ENCODE measurements at regions not wholly inside any gene's neighbourhood (a gene's known extent, or its start where the extent isn't known, plus 50 kb on each side); places are given as distances from the start of the nearest gene placed in this dataset.
"Not testable (repeated sequence)": the region's sequence is repeated elsewhere in the genome, so short reads cannot be mapped to it uniquely, and the experiment has no call there.

DNA sequence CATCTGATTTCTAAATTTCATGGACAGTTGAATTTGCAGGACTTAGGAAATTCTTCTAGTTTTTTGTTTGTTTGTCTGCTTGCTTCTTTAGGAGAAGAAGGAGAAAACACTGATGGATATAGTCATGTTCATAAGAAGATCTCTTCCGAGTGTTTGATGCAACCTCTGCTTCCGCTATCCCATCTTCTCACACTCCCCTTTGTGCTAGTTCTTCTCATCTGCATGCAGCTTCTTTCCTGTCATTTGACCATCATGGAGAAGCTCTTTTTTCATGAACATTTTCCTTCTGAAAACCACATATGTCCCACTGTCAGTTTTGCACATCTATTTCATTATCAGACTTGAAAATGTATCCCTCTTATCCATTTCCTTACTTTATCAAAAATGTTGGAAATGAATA lies 346.9 kb upstream of the PRKCQ start:
- no peaks in the 10 kb centered on the region for H3K27me3 ChIP-seq (ENCODE audit: insufficient read depth, low read depth)
- H3K4me2 ChIP-seq, result peak overlapping the region; percentile 49
- H3K4me3 ChIP-seq (IDR thresholded peaks at IDR 0.05; ENCODE audit: insufficient read depth, low read depth, low read length), result no peak overlapping the region
- H3K9ac ChIP-seq, result no peak overlapping the region
- H3K4me1 ChIP-seq (ENCODE audit: low read depth, poor library complexity, severe bottlenecking), result peaks cover 58% of the 10 kb centered on the region
- H3K36me3 ChIP-seq (ENCODE audit: insufficient read depth), result no peaks in the 10 kb centered on the region
- H3K27ac ChIP-seq, result peak overlapping the region; percentile 82
- H3K79me2 ChIP-seq (ENCODE audit: insufficient read depth, low read depth), result no peaks in the 10 kb centered on the region
- H4K20me1 ChIP-seq (ENCODE audit: insufficient read depth), result no peaks in the 10 kb centered on the region
- TF ChIP-seq, protein P1, sequence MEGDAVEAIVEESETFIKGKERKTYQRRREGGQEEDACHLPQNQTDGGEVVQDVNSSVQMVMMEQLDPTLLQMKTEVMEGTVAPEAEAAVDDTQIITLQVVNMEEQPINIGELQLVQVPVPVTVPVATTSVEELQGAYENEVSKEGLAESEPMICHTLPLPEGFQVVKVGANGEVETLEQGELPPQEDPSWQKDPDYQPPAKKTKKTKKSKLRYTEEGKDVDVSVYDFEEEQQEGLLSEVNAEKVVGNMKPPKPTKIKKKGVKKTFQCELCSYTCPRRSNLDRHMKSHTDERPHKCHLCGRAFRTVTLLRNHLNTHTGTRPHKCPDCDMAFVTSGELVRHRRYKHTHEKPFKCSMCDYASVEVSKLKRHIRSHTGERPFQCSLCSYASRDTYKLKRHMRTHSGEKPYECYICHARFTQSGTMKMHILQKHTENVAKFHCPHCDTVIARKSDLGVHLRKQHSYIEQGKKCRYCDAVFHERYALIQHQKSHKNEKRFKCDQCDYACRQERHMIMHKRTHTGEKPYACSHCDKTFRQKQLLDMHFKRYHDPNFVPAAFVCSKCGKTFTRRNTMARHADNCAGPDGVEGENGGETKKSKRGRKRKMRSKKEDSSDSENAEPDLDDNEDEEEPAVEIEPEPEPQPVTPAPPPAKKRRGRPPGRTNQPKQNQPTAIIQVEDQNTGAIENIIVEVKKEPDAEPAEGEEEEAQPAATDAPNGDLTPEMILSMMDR (conservative IDR thresholded peaks at IDR 0.05; ENCODE audit: low read depth, low read length), result no peak
- peak overlapping the region; percentile 92; the same call in 1 of the 2 replicates for H2AFZ ChIP-seq (ENCODE audit: low read depth)

DNA sequence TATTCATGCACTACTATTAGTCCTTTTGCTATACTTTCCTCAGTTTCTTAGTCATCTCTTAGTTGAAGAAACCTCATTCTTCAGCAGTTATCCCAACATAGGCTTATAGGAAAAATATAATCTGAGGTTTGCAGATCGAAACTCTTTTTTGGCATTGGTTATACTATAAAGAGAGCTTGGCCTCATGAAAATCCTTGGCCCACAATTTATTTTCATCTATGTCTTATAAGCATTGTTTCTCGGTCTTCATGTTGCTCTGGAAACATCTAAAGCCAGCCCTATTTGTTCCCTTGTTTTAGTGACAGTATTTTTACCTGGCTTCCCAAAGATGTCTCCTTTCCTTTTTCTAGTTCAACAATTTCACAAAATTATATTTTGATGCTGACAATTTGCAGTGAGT lies 345.1 kb upstream of the PRKCQ start:
- peaks cover 58% of the 10 kb centered on the region for H3K4me1 ChIP-seq (ENCODE audit: low read depth, poor library complexity, severe bottlenecking)
- H3K9ac ChIP-seq, result no peak overlapping the region
- peak overlapping the region; percentile 82 for H3K27ac ChIP-seq

DNA sequence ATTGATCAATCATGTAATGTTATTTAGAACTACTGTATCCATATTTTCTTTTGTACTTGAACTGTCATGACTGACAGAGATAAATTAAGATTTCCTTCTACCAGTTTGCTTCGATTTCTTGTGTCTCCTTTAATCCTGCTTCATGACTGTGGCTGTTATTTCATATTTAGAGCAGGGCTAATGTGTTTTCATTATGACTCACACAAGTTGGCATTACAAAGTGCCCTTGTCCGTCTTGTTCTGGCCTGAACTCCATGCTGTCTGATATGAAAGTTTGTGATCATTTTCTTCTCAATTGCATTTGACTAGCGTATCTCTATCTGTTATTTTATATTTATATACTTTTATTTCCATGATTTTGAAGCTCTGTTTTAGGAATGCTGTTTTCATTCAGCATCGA lies 344.1 kb upstream of the PRKCQ start:
- Histone ChIP-seq H3K9ac (no peak overlapping the region), H4K20me1 (ENCODE audit: insufficient read depth) (no peaks in the 10 kb centered on the region), H3K4me3 (IDR thresholded peaks at IDR 0.05; ENCODE audit: insufficient read depth, low read depth, low read length) (no peak overlapping the region), H3K27ac (no peak overlapping the region), H2AFZ (ENCODE audit: low read depth) (no peak overlapping the region), H3K4me2 (no peak overlapping the region), H3K4me1 (ENCODE audit: low read depth, poor library complexity, severe bottlenecking) (peaks cover 54% of the 10 kb centered on the region), H3K27me3 (ENCODE audit: insufficient read depth, low read depth) (no peaks in the 10 kb centered on the region), H3K79me2 (ENCODE audit: insufficient read depth, low read depth) (no peaks in the 10 kb centered on the region), H3K36me3 (ENCODE audit: insufficient read depth) (no peaks in the 10 kb centered on the region)
- TF ChIP-seq, protein P1 (conservative IDR thresholded peaks at IDR 0.05; ENCODE audit: low read depth, low read length), result no peak

More for the DNA sequence above, 345.1 kb upstream of the PRKCQ start:
- TF ChIP-seq, protein P1 (conservative IDR thresholded peaks at IDR 0.05; ENCODE audit: low read depth, low read length), result no peak
- no peak overlapping the region for H3K4me3 ChIP-seq (IDR thresholded peaks at IDR 0.05; ENCODE audit: insufficient read depth, low read depth, low read length)
- 0 out of 2 replicates have a peak overlapping the region, but pooled peaks have one; percentile 25 for H2AFZ ChIP-seq (ENCODE audit: low read depth)
- no peaks in the 10 kb centered on the region for H3K79me2 ChIP-seq (ENCODE audit: insufficient read depth, low read depth)
- no peaks in the 10 kb centered on the region for H3K36me3 ChIP-seq (ENCODE audit: insufficient read depth)
- H3K27me3 ChIP-seq (ENCODE audit: insufficient read depth, low read depth), result no peaks in the 10 kb centered on the region
- H4K20me1 ChIP-seq (ENCODE audit: insufficient read depth), result no peaks in the 10 kb centered on the region
- peak overlapping the region; percentile 9; the same call in 1 of the 2 replicates for H3K4me2 ChIP-seq

DNA sequence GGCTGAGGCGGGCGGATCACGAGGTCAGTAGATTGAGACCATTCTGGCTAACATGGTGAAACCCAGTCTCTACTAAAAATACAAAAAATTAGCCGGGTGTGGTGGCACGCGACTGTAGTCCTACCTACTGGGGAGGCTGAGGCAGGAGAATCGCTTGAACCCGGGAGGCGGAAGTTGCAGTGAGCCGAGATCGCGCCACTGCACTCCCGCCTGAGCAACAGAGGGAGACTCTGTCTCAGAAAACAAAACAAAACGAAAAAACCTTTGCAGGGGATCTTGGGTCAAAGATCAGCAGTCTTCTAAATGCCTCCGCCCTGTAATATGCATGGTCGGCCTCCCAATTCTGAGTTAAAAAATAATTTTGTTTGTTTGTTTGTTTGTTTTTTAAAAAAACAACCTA lies 340.9 kb upstream of the PRKCQ start:
- H4K20me1 ChIP-seq (ENCODE audit: insufficient read depth); H3K27ac ChIP-seq; H3K79me2 ChIP-seq (ENCODE audit: insufficient read depth, low read depth); H3K4me2 ChIP-seq; H3K36me3 ChIP-seq (ENCODE audit: insufficient read depth); H3K27me3 ChIP-seq (ENCODE audit: insufficient read depth, low read depth); H3K4me3 ChIP-seq (IDR thresholded peaks at IDR 0.05; ENCODE audit: insufficient read depth, low read depth, low read length); H2AFZ ChIP-seq (ENCODE audit: low read depth); H3K9ac ChIP-seq: not testable (repeated sequence)
- H3K4me1 ChIP-seq (ENCODE audit: low read depth, poor library complexity, severe bottlenecking), result peaks cover 23% of the 10 kb centered on the region

DNA sequence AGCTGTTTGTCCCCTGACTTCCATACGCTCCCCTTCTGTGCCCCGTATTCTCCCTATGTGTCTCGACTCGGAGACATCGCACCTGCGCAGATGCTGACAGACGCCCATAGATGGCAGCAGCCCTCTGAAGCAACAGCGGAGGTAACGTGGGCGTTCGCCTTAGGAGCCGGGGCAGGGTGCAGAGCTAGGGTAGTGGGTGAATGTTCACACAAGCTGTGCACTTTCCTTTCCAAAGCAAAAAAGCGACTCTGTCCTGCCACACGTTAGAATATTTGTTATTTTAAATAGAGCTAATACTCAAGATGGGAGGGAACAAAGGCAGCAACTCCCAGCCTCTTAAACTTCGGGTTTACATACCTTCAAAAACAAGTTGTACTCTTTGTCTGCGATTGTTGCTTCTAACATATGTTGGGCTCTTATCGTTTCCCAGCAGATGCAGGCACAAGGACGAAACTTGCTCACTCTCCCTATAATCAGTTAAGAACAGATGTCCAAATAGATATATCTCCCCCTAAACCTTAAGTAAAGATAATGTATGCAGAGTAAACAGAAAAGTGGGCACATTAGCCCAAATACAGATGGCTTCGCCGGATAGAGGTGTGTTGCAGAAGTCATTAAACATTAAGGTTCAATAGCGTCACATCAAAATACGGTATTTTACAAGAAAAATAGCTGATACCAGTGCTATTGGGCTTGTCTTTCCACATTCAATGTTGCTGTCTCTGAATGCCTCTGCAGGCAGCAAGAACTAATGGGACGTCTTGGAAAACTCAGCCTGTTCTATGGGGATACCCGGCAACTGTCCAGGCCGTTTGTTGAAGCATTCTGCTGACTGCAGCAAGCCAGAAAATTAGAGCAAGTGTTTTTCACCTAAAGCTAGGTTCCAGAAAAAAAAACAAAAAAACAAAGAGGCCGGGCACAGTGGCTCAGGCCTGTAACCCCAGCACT lies 340.3 kb upstream of the PRKCQ start:
- peak overlapping the region; percentile 31 for H2AFZ ChIP-seq (ENCODE audit: low read depth)
- no peaks in the 10 kb centered on the region for H4K20me1 ChIP-seq (ENCODE audit: insufficient read depth)
- H3K36me3 ChIP-seq (ENCODE audit: insufficient read depth), result no peaks in the 10 kb centered on the region
- H3K27me3 ChIP-seq (ENCODE audit: insufficient read depth, low read depth), result no peaks in the 10 kb centered on the region
- peaks cover 16% of the 10 kb centered on the region for H3K4me1 ChIP-seq (ENCODE audit: low read depth, poor library complexity, severe bottlenecking)
- no peaks in the 10 kb centered on the region for H3K79me2 ChIP-seq (ENCODE audit: insufficient read depth, low read depth)
- peak overlapping the region; percentile 18; the same call in 1 of the 2 replicates for H3K4me2 ChIP-seq
- H3K4me3 ChIP-seq (IDR thresholded peaks at IDR 0.05; ENCODE audit: insufficient read depth, low read depth, low read length), result no peak overlapping the region
- TF ChIP-seq, protein P1 (conservative IDR thresholded peaks at IDR 0.05; ENCODE audit: low read depth, low read length), result peak; percentile 82
- no peak overlapping the region for H3K9ac ChIP-seq
- no peak overlapping the region for H3K27ac ChIP-seq
